Hepatocyte (in vitro differentiated cells): ENCODE measurements at regions not wholly inside any gene's neighbourhood (a gene's known extent, or its start where the extent isn't known, plus 50 kb on each side); places are given as distances from the start of the nearest gene placed in this dataset.

Experiments
- CTCF ChIP-seq: fragments of 200-600 bp; sonication (generic); IDR thresholded peaks from 2 replicates; pipeline ENCODE4 v1.5.1; 2016; ENCODE audit warnings: antibody characterized with exemption, mild to moderate bottlenecking; ENCODE audit not compliant: poor library complexity
- EZH2 ChIP-seq: fragments of 200-600 bp; sonication (generic); IDR thresholded peaks from 2 replicates; pipeline ENCODE4 v1.6.1; 2016; ENCODE audit warnings: antibody characterized with exemption, mild to moderate bottlenecking, borderline replicate concordance

GRCh38 chr17:62912363-62912762, 53.7 kb upstream of the TANC2 start:
- TF ChIP-seq EZH2 (no peak), CTCF (no peak)
